Activated CD4-positive, alpha-beta T cell treated with anti-CD3 and anti-CD28 coated beads, Interleukin-2, amount 50 U/mL, for 4 hours (primary cell): ENCODE measurements at regions not wholly inside any gene's neighbourhood (a gene's known extent, or its start where the extent isn't known, plus 50 kb on each side); places are given as distances from the start of the nearest gene placed in this dataset.
"Not testable (repeated sequence)": the region's sequence is repeated elsewhere in the genome, so short reads cannot be mapped to it uniquely, and the experiment has no call there.

Source experiments
- DNase-seq, 2 experiments: peaks; one replicate each; pipeline ENCODE4 v3.0.0-alpha.2; 2020

DNA sequence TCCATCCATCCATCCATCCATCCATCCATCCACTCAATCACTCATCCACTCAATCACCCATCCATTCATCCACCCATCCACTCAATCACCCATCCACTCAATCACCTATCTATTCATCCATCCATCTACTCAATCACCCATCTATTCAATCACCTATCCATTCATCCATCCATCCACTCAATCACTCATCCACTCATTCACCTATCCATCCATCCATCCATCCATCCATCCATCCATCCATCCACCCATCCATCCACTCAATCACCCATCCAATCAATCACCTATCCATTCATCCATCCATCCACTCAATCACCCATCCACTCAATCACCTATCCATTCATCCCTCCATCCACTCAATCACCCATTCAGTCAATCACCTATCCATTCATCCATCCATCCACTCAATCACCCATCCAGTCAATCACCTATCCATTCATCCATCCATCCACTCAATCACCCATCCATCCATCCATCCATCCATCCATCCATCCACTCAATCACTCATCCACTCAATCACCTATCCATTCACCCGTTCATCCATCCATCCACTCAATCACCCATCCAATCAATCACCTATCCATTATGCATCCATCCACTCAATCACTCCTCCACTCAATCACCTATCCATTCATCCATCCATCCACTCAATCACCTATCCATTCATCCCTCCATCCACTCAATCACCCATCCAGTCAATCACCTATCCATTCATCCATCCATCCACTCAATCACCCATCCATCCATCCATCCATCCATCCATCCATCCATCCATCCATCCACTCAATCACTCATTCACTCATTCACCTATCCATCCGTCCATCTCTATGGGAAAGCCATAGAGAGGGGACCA is 114.7 kb upstream of the ZBTB40 start:
- DNase-seq, result not testable (repeated sequence)

DNA sequence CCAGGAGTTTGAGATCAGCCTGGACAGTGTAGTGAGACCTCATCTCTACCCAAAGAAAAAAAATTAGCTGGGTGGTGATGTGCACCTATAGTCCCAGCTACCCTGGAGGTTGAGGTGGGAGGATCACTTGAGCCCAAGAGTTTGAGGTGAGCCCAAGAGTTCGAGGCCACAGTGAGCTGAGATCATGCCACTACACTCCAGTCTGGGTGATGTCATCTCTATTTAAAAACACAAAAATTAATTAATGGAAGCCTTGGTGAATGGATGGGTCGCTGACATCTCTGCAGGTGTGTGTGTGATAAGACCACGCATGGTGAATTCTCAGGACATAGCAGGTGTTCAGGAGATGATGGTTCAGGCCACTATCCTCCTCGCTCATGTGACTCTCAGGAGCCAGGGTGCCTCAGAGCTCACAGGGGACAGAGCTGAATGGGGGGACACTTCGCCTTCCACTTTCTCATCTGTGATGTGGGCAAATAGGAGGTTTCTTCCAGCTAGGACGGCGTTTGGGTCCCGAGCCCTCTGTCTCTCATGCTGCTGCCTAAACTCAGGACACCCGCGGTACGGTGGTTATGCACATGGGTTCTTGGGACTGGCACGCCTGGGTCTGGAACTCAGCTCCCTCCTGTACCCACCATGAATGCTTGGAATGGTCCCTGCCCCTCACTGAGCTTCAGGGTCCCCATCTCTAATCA is 113.4 kb upstream of the ZBTB40 start:
- DNase-seq, result no peak

DNA sequence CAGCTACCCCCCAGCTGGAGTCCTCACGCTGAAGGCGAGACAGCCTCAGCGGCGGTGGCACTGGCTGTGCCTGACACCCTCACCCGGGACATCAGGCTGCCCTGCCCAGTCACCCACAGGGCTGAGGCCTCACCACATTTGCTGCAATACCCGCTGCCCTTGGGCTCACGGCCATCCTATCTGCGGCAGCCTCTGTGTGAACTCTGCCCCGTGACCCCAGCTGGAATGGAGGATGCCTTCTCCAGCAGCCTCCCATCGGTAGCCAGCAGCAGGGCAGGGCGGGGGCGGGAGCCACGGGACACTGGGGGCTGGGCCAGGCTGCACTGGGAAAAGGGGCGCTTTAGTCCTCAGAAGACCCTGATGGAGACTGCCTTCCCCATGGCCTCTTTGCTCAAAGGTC is 112.4 kb upstream of the ZBTB40 start:
- no peak for DNase-seq

GRCh38 chr1:22340066-22340465 is 111.6 kb upstream of the ZBTB40 start:
- DNase-seq, result no peak

- no peak for DNase-seq
Measured at GRCh38 chr1:22340873-22341272, 110.8 kb upstream of the ZBTB40 start.

GRCh38 chr1:22341791-22342605 is 109.7 kb upstream of the ZBTB40 start:
- no peak for DNase-seq

- DNase-seq, result no peak
Measured at GRCh38 chr1:22342734-22343191, 108.9 kb upstream of the ZBTB40 start.

DNA sequence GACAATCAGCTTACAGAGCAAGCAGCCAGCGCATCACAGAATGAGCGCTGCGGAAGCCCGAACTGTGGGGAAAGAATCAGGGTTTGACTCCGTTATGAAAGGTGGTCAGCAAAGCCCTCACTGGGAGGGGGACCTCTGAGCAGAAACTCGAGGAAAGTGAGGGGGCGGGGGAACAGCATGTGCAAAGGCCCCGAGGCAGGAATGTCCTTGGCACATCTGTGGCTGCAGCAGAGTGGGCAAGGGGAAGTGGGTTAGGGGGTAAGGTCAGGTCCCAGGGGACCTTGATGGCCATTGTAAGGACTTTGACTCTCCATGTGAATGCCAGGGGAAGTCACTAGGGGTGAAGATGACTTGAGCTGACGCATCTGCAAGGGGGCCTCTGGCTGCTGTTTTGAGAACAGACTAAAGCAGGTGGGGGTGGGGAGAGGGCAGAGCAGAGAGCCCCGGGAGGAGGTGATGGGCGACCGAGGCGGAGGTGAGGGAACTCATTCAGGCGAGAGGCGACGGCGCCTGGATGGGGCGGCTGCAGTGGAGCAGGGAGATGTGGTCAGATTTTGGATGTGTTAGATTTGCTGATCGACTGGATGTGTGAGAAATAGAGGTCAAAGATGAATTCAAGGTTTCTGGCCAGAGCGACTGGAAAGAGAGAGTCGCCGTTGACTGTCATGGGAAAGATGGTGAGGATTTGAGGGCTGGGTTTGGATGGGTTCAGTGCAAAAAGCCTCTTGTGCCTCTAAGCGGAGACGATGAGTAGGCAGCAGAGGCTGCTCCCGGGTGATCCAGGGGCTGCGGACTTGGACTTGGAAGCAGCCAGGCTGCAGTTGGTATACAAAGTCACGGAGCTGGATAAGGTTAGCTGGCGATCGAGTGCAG is 108.0 kb upstream of the ZBTB40 start:
- DNase-seq, result no peak

DNA sequence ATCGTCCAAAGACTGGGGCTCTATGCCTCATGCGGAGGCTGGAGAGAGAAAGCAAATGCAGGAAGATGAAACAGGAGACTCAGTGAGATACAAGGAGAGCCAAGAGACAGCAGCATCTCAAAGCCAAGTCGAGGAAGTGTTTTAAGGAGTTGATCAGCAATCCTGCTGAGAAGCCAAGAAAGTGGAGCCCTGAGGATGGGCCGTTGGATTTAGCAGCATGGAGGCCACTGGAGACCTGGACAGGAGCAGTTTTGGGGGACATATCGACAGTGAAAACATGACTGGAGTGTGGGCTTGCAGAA is 107.4 kb upstream of the ZBTB40 start:
- no peak for DNase-seq

GRCh38 chr1:22344851-22345560 is 106.6 kb upstream of the ZBTB40 start:
- DNase-seq, result no peak

- no peak for DNase-seq
Measured at GRCh38 chr1:22347854-22348760, 103.5 kb upstream of the ZBTB40 start.

- DNase-seq, result no peak
Measured at GRCh38 chr1:22349362-22350043, 102.1 kb upstream of the ZBTB40 start.

DNA sequence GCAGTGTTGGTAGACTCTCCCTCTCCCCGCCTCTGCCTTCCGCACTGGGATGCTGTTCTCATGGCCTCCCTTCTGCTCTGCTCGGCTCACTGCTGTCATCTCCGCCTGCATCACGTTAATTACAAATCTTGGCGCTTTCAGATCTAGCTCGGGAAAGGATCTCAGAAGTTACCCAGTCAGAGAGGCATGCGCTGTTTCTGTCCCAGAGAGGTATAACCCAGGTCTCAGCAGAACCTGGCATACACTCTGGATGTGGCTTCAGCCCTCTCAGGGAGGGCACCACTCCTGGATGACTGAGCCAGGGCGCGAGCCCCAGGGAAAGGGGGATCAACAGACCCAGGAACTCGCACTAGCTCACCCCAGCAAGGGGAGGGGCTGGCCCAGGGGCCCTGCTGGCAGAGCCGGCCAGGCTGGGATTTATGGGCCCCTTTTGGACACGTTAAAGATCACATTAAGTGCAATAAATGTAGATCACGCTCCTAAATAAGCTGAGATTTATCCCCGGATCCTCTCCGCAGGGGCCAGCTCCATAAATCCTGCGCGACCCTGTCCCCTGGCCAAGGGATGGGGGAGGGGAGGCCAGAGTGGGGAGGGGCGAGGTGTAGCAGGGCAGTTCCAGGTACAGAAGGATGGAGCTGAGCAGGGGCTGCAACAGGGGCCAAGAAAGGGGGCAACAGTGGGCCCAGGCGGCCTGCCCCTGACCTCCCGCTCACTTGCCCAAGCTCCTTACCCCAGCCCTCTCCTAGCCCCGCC is 101.3 kb upstream of the ZBTB40 start:
- no peak for DNase-seq

GRCh38 chr1:22350924-22351767 is 100.5 kb upstream of the ZBTB40 start:
- DNase-seq, result no peak

DNA sequence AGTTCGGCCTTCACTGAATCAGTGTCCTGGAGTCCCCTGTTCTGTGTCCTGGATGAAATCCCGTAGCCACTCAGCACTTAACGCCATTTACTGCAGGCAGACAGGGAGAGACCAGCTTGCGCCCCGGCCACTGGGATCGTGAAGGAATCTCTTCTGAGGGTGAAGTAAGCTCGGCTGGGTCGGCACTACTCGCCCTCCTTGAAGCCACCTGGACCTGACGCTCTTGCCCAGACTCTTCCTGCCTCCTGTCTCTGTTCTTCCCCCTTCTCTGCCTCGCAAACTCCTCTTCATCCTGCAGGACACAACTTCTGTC is 99.9 kb upstream of the ZBTB40 start:
- no peak for DNase-seq

GRCh38 chr1:22352355-22352754 is 99.3 kb upstream of the ZBTB40 start:
- DNase-seq, result no peak

- no peak for DNase-seq
Measured at GRCh38 chr1:22352896-22353295, 98.8 kb upstream of the ZBTB40 start.

DNA sequence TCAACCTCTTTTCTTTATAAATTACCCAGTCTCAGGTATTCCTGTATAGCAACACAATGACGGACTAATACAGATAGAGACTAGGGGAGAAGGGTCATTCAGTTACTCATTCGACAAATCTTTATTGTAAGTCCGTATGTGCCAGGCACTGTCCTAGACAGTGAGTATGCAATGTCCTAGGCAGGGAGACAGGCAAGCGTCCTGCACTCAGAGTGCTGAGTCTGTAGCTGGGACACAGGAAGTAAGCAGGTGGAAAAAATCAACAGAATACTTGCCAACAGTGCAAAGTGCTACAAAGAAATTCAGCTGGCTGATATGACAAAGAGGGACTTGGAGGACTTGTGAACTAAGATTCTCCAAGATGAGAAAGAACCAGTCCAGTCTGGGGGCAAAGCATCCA is 92.2 kb upstream of the ZBTB40 start:
- no peak for DNase-seq
